KBM-7 (cell line): ENCODE measurements at regions not wholly inside any gene's neighbourhood (a gene's known extent, or its start where the extent isn't known, plus 50 kb on each side); places are given as distances from the start of the nearest gene placed in this dataset.

Source experiments
- DNase-seq: peaks from one replicate; pipeline ENCODE4 v3.0.0-alpha.2; 2015
- in situ Hi-C: fragments of 300-500 bp; cut with MboI; formaldehyde crosslinking; loops from 2 replicates; pipeline ENCODE4 v1.14.3; 2020; ENCODE audit warnings: low sequenced_read_pairs, low pct_unique_long_range_greater_than_20kb, mixed read lengths

DNA sequence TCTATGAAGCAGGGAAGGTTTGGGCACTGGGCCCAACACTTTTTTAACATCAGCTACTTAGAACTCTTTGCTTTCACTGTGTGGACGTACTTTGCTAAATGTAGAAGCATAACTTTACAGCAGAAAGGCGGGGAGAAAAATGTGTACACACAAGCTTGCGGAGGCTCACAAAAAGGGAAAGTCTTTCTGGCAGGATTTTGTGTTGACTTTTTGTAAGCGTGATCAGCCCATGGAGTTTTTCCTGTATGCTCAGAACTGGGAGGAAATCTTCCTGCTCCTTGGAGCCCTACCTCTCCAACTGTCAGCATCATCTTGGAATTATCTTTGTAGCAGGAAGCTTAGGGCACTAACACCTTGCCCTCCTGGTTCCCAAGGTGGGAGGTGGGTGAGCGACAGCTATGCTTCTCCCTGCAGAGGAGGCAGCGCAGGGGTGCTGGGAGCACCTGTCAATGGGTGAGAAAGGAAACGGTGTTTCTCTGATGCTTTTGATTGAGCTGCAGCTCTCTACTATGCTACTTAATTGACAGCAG lies 321.9 kb downstream of the GADD45G start:
- in situ Hi-C loops = no loop called here
- DNase-seq = no peak

DNA sequence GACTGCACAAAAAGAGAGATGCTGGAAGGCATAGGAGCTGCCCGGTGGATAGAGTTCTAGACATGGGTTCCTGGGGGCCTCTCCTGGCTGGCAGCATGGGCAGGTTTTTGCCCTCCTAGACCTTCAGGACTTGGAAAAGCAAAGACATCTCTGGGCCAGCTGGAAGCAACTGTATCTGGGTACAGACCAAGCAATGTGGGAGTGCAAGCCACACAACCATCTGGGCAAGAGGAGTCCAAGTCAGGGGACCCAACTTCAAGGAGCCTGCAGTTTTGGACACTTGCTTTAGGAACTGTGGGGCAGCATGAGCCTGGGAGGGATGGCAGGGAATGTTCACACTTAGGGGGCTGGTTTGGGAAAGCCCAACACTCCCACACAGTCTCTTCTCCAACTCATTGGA lies 323.3 kb downstream of the GADD45G start:
- in situ Hi-C loops = no loop called here
- no peak for DNase-seq

DNA sequence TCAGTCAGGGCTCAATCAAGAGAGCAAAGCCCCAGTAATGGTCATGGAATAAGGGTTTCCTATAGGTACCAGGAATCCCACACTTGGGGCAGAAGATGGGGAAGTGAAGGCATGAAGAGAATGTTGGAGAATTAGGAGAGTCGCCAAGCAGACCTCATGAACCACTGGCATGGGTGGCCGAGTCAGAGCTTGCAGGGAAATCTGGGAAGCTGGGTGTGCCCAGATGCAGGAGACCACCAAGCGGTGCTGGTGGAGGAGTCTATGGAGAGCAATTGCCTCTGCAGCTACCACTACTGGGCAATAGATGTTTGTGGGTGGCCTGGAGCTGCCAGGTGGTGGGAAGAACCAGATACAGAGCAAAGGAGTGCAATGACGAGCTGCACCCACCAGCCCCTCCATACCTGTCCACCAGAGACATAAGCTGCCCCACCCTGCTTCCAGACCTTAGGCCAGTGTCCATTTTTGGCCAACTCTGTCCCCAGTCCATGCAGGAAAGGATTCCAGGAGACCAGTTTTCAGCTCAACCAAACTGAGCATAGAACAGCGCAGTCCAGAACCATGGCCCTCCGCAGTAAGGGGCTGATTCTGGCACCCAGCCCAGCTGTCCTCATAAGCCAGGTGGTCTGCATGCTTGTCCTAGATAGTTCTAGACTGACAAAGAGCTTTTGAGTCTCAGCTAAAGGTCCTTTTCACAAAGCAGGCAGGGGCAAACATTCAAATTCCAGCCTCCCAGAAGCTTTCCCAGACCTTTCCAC lies 323.9 kb downstream of the GADD45G start:
- in situ Hi-C loops = no loop called here
- DNase-seq = no peak

DNA sequence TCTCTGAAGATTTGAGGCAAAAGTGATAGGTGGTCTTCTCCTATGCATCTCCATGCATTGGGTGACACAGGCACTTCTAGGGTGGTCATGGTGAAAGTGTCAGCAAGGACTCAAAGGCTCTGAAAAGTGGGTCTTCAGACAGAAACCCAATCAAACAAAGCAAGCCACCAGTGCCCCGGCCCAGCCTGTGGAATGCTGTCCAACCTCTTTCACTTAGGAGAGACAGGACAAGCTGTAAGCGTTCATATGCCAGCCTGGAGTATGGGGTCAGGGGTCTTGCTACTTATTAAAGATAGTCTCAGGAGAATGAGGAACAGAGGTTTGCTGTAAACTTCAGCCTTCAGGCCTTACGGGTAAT lies 324.5 kb downstream of the GADD45G start:
- no peak for DNase-seq
- in situ Hi-C loops = no loop called here

DNA sequence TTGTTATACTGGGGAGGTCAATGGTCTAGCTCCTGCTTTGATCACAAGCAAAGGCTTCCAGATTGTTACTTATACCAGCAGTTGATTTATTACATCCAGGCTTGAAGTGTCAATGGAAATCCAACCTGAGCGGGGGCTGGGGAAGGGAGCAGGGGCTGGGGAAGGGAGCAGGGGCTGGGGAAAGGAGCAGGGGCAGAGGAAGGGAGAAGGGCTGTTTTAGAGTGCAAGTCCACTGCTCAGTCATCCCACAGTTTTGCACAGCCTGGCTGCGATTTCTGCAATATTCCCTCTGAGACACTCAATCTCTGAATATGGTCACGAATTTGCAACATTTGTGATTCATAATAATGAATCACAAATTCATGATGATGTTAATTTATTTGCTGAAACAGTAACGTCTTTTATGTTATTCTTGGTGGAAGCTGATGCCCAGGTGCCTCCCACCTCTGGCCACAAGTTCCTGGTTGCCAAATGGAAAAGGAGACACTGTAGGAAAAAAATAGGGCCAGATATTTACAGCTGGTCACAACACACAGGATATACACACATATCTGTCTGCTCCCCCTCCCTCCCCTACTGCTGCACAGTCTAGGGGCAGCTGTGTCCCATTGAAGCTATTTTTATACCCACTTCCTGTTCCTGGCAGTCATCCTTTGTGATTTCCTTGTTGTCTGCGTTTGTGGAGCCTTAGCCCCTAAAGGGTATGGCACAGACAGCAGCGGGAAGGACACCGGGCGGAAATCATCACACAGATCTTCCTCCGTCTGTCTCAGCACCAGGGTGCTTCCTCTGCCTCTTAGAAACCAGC lies 325.1 kb downstream of the GADD45G start:
- in situ Hi-C loops = no loop called here

DNA sequence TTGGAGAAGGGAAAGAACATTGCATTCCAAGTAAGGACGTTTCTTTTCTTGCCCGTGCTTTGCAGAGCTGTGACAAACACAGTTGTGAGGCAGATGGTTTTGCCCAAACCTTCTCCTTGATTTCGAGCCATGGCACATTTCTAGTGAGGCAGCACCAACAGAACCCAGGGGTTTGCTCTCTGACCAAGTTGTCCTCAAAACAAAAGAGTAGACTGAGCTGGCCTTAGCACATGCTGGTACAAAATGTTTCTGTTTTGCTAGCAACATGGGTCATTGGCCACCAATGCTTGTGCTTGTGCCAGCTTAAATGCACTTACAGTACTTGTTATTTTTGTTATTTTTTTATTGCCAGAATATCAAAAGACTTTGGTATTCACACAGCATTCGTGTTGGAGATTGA lies 328.8 kb downstream of the GADD45G start:
- no peak for DNase-seq
- in situ Hi-C loops = no loop called here

More for the DNA sequence above, 325.1 kb downstream of the GADD45G start:
- no peak for DNase-seq

DNA sequence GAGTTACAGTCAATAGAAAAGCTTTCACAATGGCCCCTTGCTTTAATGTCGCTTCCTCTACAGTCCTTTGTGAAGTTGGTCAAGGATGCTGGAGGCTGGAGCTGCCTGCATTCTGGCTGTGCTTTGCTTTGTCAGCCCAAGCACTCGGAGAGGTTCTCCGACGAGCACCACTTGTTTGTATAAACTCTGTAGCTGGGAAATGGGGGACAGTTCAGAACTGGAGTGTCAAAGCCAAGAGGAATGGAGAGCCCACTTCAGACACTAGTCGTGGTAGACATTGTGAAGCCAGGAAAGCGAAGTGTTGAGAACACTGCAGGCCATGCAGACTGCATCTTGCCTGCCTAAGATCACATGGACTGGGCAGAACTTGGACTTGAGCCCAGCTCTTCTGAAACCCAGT lies 330.3 kb downstream of the GADD45G start:
- in situ Hi-C loops = no loop called here
- no peak for DNase-seq

DNA sequence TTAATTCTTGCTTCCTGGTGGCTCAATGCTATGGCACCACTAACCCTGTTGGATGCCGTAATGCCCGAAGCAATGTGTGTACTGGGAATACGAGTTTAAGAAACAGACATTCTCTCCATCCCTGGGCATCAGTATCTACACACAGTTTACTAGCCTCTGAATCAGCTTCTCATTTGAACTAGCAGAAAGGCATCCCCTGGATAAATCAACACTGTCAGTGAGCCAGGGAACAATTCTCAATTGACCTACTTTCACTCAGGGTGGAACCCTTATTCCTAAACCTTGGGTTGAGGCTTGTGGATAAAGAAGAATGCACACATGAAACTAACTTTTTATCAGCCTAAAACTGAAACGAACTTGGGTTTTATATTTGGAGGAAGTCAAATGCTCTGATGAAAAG lies 331.0 kb downstream of the GADD45G start:
- in situ Hi-C loops = no loop called here
- DNase-seq = no peak

DNA sequence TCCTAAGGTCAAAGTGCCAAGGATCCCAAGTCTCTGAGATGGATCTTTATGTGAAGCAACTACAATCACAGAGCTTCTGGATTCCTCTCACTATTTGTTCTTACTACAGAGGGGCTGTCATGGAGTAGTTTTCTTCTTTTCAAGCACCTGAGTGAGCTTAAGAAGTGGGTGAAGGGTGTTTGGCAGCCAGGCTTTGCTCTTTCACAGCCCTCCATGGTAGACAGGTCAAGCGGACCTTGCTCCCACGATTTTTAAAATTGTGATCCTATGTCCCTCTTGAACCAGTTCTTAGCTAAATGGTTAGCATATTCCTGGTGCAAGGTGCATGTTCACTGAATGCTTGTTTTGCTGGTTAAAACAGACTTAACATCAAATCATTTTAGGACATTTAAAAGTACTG lies 332.2 kb downstream of the GADD45G start:
- no peak for DNase-seq
- in situ Hi-C loops = no loop called here

DNA sequence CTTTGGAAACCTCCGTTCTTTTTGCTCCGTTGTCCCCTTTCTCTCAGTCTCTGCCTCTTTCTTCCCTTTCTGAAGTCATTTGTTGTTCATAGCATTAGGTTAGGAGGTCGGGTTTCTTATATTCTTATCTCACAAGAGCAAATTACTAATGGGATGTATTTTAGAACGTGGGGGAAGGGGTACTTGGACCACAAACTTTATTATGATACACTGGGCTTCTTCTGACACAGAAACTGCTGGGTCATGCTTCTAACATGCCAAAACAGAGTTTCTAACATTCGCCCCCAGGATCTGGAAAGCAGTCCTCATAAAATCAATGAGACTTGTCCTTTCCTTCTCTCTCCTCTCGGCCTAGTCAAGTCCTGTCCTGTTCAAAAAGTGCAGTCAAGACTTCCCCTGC lies 334.4 kb downstream of the GADD45G start:
- no peak for DNase-seq
- in situ Hi-C loops = no loop called here

DNA sequence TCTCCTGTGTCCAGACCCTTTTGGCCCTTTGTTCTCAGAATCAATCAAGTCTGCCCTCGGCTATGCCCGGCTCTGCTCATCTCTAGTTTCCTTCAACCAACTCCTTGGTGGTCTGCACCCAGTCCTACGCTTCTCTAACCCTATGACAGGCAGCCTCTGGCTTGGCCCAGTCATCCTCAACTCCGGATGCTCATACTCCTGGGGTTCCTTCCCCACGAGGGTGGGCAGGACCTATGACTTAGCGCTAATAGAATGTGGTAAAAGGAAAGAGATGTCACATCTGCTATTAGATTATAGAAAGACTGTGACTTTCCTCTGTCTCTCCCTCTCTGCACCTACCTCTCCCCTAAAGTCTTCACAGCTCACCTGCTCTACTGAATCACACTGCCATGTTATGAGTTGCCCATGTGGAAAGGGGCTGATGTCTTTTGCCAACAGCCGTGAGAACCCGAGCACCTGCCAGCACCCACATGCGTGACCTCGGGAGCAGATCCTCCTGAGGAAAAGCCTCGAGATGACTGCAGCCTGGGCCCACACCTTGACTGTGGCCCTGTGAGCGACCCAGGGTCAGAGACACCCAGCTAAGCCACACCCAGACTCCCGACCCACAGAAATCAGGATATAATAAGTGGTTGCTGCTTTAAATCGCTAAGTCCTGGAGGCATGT lies 334.9 kb downstream of the GADD45G start:
- in situ Hi-C loops = no loop called here
- no peak for DNase-seq

DNA sequence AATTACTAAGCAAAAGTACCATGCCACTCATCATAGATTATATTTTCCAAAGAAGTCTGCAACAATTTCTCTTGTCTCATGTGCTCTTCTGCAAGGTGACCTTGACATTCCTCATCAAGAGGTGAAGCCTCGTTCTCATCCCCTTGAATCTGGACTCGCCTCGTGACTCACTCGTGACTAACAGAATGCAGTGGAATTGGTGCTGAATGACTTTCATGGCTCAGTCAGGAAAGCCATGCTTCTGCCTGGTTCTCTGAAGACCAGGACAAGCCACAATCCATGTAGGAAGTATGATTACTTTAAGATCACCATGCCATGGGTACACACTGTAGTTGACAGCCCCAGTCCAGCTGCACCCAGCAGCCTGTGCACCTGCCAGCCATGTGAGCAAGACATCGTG lies 335.8 kb downstream of the GADD45G start:
- in situ Hi-C loops = no loop called here
- DNase-seq = no peak

DNA sequence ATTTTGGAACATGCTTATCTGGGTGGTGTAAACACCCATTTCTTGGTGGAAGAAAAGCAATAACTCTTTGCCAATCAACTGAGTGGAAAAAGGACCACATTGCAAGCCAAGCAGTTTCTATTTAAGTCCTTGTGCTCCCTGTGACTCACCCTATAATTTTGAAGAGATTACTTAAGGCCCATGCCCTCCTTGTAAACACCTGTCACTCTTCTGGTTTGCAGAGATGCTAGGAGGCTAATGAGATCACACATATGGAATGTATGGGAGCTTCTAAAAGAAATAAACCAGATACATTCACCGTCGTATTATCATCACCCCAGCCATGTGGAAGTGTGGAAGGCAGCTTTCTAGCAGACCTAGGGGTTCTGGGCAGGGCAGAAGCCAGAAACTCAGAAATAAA lies 337.1 kb downstream of the GADD45G start:
- DNase-seq = no peak
- in situ Hi-C loops = no loop called here

DNA sequence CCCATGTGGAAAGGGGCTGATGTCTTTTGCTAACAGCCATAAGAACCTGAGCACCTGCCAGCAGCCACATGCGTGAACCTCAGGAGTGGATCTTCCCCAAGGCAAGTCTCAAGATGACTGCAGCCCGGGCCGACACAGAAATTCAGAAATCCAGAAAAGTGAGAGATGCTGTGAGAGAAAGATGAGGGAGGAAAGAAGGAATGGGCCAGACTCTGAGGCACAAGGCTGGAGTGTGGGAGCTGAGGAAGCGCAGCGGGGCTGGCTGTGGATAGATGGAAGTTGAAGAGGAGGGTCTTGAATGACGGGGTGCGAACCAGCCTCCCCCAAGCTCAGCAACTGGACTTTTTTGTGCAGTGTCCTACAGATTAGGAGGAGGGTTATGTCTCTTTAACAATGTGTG lies 337.8 kb downstream of the GADD45G start:
- DNase-seq = no peak
- in situ Hi-C loops = no loop called here

DNA sequence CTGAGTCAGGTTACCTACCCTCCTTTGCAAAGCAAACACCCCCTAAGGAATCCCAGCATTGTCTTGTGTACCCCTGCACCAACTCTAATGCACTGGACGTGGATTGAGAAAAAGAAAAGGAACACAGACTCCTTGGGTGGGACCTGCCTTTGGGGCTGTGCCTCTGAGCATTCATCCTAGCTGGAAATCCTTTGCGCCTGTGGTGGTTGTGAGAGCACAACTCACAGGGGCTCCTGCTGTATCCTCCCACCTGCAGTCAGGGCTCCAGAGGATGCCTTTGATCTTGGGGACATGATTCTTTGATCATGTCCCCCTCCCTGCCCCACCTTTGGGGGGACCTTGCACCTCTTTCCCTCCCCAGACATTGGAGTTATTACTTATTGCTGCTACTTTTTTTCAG lies 338.5 kb downstream of the GADD45G start:
- DNase-seq = no peak
- in situ Hi-C loops = no loop called here

DNA sequence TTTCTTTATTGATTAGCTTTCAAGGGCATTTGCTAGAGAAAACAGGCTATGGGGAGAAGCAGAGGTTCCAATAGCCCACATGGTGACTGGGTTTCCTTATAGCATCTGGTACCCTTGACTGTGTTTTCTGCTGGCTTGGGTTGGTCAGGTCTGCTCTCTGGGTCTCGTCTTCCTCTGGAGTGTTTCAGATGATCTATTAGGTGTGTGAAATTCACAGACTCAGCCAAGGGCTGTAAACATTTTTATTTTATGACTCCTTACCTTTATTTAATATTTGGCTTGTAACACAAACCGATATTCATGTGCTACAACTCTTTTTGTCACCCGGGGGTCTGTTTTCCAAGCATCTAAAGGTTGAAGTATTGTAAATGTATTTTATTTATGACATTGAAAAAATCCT lies 338.9 kb downstream of the GADD45G start:
- in situ Hi-C loops = no loop called here
- no peak for DNase-seq

DNA sequence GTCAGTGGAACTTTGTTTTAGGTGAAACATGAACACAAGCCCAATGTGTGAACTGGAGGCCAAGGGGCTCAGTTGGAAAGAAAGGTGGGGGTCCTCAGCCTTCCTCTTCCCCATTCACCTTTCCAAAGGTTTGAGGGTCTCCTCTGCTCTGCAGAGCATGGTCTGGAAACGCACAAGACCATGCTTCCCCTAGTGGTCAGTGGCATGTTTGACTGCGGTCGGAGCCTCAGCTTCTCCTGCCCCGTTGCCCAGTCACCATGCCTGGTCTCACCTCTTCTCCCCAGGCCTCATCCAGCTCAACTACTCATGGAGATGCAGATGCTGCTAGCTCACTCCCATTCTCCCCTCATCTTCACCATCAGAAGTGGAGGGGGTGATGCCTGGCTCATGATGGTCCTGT lies 340.3 kb downstream of the GADD45G start:
- DNase-seq = no peak
- in situ Hi-C loops = no loop called here

DNA sequence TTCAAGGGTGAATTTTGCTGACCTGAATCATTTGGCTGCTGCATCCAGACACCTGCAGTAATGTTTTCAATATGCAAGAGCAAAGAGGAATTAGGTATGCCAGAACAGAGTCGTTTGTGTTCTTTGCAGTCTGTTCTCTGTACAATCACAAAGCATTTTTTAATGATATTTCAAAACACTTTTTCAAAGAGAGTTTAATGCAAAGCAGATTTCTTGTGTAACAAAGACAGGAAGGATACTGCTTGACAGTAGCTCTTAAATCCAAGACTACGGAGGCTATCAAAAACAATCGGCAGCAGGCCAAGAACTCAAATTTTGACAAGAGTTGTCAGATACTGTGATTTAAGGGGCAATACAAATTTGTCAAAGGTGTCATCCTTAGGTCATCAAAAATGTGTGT lies 341.9 kb downstream of the GADD45G start:
- in situ Hi-C loops = no loop called here
- DNase-seq = no peak

DNA sequence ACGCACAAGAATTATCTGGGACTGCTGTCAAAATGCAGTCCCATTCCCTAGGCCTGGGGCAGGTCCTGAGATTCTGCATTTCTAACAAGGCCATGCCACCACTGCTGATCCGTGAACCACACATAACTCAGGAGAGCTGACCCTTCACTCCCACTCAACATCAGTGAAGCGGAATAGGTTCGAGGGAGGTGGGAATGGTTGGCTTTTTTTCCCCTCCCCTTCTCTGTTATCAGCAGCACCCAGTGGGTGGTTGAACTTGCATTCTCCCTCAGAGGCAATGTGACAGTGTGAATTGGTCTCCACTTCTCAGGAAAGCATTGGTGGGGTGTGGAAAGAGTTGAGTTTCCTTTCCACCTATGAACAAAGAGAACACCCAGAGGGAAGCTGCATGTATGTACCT lies 344.3 kb downstream of the GADD45G start:
- DNase-seq = no peak
- in situ Hi-C loops = no loop called here

DNA sequence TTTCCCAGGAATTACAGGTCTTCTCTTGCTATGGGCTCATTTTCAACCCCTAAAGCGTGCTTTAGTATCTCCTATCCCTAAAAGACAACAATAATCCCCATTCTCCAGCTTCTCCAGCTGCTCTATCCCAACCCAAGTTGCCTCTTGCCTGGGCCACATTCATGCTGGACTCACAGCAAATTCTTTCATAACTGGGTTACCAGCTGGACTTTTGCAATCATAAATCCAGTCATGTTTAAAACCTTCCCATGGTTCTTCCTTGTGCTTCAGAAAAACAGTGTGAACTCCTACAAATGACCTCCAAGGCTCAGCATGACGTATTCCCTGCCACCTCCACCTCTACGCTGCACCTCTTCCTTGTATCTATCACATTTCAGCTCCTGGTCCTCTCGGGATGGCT lies 346.9 kb downstream of the GADD45G start:
- no peak for DNase-seq
- in situ Hi-C loops = no loop called here
